ENCODE measurements at regions not wholly inside any gene's neighbourhood (a gene's known extent, or its start where the extent isn't known, plus 50 kb on each side); places are given as distances from the start of the nearest gene placed in this dataset.

DNA sequence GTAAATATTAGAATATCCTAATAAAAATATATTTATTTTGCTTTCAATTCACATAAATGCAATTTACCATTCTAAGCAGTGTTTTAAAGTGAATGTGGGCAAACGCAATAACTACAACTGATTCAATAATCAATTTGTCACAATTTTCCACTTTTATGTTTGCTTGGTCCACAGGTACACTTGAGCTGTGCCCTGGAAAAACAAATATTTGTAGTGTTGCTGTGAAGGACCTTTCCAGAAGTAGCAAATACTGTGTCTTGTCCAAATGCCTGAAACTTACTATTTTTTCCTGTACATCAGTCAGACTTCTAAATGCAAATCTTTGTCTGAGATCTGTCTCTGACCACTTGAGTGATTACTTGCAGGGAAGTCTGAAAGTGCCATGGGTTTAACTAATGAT lies 845.8 kb upstream of the SLITRK5 start:
- TF ChIP-seq POLR2A (IDR thresholded peaks at IDR 0.05; ENCODE audit: low read depth, low read length): no peak
- TF ChIP-seq, protein P1, sequence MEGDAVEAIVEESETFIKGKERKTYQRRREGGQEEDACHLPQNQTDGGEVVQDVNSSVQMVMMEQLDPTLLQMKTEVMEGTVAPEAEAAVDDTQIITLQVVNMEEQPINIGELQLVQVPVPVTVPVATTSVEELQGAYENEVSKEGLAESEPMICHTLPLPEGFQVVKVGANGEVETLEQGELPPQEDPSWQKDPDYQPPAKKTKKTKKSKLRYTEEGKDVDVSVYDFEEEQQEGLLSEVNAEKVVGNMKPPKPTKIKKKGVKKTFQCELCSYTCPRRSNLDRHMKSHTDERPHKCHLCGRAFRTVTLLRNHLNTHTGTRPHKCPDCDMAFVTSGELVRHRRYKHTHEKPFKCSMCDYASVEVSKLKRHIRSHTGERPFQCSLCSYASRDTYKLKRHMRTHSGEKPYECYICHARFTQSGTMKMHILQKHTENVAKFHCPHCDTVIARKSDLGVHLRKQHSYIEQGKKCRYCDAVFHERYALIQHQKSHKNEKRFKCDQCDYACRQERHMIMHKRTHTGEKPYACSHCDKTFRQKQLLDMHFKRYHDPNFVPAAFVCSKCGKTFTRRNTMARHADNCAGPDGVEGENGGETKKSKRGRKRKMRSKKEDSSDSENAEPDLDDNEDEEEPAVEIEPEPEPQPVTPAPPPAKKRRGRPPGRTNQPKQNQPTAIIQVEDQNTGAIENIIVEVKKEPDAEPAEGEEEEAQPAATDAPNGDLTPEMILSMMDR (IDR thresholded peaks at IDR 0.05; ENCODE audit: extremely low read depth in 1 of 2, insufficient read depth in 1 of 2, low read depth in 1 of 2, low read length in 2 of 2): no peak
